ENCODE measurements at regions not wholly inside any gene's neighbourhood (a gene's known extent, or its start where the extent isn't known, plus 50 kb on each side); places are given as distances from the start of the nearest gene placed in this dataset.

DNA sequence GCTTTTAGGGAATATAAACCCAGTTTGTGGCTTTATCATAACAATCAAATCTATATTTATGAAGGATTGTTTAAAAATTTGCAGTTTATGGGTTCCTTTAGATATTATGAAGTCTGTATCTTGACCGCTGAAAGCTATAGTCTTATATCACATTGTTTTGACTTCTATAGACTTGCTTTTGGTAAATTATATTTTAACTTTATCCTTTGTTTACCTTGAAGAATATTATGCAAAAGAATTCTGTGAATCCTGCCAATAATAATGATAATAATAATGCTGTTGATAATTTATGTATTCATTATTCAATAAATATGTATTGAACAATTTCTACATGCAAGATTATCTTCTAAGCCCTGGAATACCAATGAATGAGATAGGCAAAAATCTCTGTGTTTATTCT lies 101.9 kb upstream of the MTPN start:
- no peak overlapping the region for H3K4me3 Mint-ChIP-seq (ENCODE audit: low read depth, unreplicated experiment)
- TF ChIP-seq CTCF (IDR thresholded peaks at IDR 0.05; ENCODE audit: unreplicated experiment), result no peak
- H3K36me3 Mint-ChIP-seq (ENCODE audit: insufficient read depth, unreplicated experiment), result no peaks in the 10 kb centered on the region
- no peak overlapping the region for H3K27ac Mint-ChIP-seq (ENCODE audit: unreplicated experiment)
- intact Hi-C loops (cut with micrococcal nuclease; ENCODE audit: unreplicated experiment), result no loop called here
- CTCF ChIA-PET, result no interaction called here
- BruUV-seq (replicated peaks), result no TSS peak
- peaks cover 5% of the 10 kb centered on the region for H3K9me3 Mint-ChIP-seq (ENCODE audit: low read depth, unreplicated experiment)
- H3K4me1 Mint-ChIP-seq (ENCODE audit: low read depth, unreplicated experiment), result no peaks in the 10 kb centered on the region
- DNase-seq, result no peak
- no peaks in the 10 kb centered on the region for H3K27me3 Mint-ChIP-seq (ENCODE audit: unreplicated experiment)

DNA sequence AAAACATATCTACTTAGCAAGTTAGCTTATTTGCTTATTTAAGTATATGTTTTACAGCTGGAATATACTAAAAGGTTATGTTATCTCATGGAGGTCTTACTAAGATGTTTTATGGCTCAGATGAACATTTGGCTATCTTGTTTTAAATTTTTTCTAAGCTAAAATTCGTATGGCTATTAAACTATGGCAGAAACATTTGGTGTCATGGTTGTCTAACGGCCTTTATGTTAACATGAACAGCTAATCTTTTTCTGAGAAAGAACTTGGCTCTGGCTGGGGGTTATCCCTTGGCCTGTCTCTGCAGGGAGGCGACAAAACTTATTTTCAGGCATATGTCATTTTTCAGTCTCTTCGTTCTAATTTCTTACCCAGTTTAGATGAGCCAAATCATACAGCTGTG lies 101.5 kb upstream of the MTPN start:
- H3K9me3 Mint-ChIP-seq (ENCODE audit: low read depth, unreplicated experiment), result peaks cover 6% of the 10 kb centered on the region
- DNase-seq, result no peak
- intact Hi-C loops (cut with micrococcal nuclease; ENCODE audit: unreplicated experiment), result no loop called here
- TF ChIP-seq CTCF (IDR thresholded peaks at IDR 0.05; ENCODE audit: unreplicated experiment), result no peak
- H3K27ac Mint-ChIP-seq (ENCODE audit: unreplicated experiment), result no peak overlapping the region
- no peaks in the 10 kb centered on the region for H3K36me3 Mint-ChIP-seq (ENCODE audit: insufficient read depth, unreplicated experiment)
- CTCF ChIA-PET, result interaction anchor here (0.9 kb wide), 1 partner anchor 8 kb away, joined by 3 read pairs; no protein-coding TSS in a partner anchor
- no peaks in the 10 kb centered on the region for H3K4me1 Mint-ChIP-seq (ENCODE audit: low read depth, unreplicated experiment)
- H3K4me3 Mint-ChIP-seq (ENCODE audit: low read depth, unreplicated experiment), result no peak overlapping the region
- BruUV-seq (replicated peaks), result no TSS peak
- H3K27me3 Mint-ChIP-seq (ENCODE audit: unreplicated experiment), result no peaks in the 10 kb centered on the region

DNA sequence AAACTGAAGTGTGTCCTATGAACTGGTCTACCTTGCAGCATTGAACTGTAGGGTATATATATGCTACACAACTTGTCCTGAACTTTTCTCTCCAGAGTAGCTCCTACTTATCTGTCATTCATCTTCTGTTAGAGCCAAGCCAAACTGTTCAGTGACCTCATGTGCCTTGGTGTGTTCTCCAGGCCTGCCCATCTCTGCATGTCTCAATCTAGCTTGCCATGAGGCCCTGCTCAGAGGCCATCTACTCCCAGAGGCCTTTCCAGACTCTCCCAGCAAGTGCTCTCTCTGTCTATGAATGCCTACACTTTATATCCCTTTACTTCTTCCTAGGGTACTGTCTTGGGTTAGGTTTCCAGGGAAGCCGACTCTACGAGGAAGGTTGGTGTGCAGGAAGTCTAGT lies 99.8 kb upstream of the MTPN start:
- TF ChIP-seq CTCF (IDR thresholded peaks at IDR 0.05; ENCODE audit: unreplicated experiment), result no peak
- BruUV-seq (replicated peaks), result no TSS peak
- H3K36me3 Mint-ChIP-seq (ENCODE audit: insufficient read depth, unreplicated experiment), result no peaks in the 10 kb centered on the region
- DNase-seq, result no peak
- no peaks in the 10 kb centered on the region for H3K4me1 Mint-ChIP-seq (ENCODE audit: low read depth, unreplicated experiment)
- intact Hi-C loops (cut with micrococcal nuclease; ENCODE audit: unreplicated experiment), result no loop called here
- no peaks in the 10 kb centered on the region for H3K27me3 Mint-ChIP-seq (ENCODE audit: unreplicated experiment)
- CTCF ChIA-PET, result no interaction called here
- no peak overlapping the region for H3K4me3 Mint-ChIP-seq (ENCODE audit: low read depth, unreplicated experiment)
- no peak overlapping the region for H3K27ac Mint-ChIP-seq (ENCODE audit: unreplicated experiment)
- peaks cover 2% of the 10 kb centered on the region for H3K9me3 Mint-ChIP-seq (ENCODE audit: low read depth, unreplicated experiment)

GRCh38 chr7:136074843-136075242 lies 97.7 kb upstream of the MTPN start:
- Mint-ChIP-seq H3K27me3 (ENCODE audit: unreplicated experiment) (no peaks in the 10 kb centered on the region), H3K4me1 (ENCODE audit: low read depth, unreplicated experiment) (no peaks in the 10 kb centered on the region), H3K4me3 (ENCODE audit: low read depth, unreplicated experiment) (no peak overlapping the region), H3K27ac (ENCODE audit: unreplicated experiment) (no peak overlapping the region), H3K36me3 (ENCODE audit: insufficient read depth, unreplicated experiment) (no peaks in the 10 kb centered on the region), H3K9me3 (ENCODE audit: low read depth, unreplicated experiment) (peaks cover 8% of the 10 kb centered on the region)
- CTCF ChIA-PET, result interaction anchor here (0.8 kb wide), 1 partner anchor 13 kb away, joined by 3 read pairs; no protein-coding TSS in a partner anchor
- DNase-seq, result no peak
- intact Hi-C loops (cut with micrococcal nuclease; ENCODE audit: unreplicated experiment), result no loop called here
- BruUV-seq (replicated peaks), result no TSS peak
- TF ChIP-seq CTCF (IDR thresholded peaks at IDR 0.05; ENCODE audit: unreplicated experiment), result no peak
